Endodermal cell (in vitro differentiated cells): ENCODE measurements at regions not wholly inside any gene's neighbourhood (a gene's known extent, or its start where the extent isn't known, plus 50 kb on each side); places are given as distances from the start of the nearest gene placed in this dataset.

Experiments used
- DNase-seq: peaks from one replicate; pipeline ENCODE4 v3.0.0-alpha.2; 2017
- H3K27ac ChIP-seq: 2 replicates; pipeline ENCODE4 v1.5.1; 2013; ENCODE audit warnings: mild to moderate bottlenecking, low read depth, low read length, moderate library complexity
- H3K27me3 ChIP-seq: 2 replicates; pipeline ENCODE4 v1.6.1; 2013; ENCODE audit warnings: mild to moderate bottlenecking, low read length, moderate library complexity; ENCODE audit not compliant: insufficient read depth, control insufficient read depth, poor library complexity, severe bottlenecking
- H3K36me3 ChIP-seq: 2 replicates; pipeline ENCODE4 v1.7.0; 2013; ENCODE audit warnings: mild to moderate bottlenecking, low read length, moderate library complexity; ENCODE audit not compliant: control insufficient read depth, insufficient read depth
- H3K4me1 ChIP-seq: one replicate; pipeline ENCODE4 v1.7.0; 2013; ENCODE audit warnings: low read length; ENCODE audit not compliant: control insufficient read depth, insufficient read depth
- H3K4me3 ChIP-seq: 2 replicates; pipeline ENCODE4 v1.5.1; 2013; ENCODE audit warnings: mild to moderate bottlenecking, low read length, moderate library complexity
- H3K9ac ChIP-seq: 2 replicates; pipeline ENCODE4 v1.6.1; 2013; ENCODE audit warnings: mild to moderate bottlenecking, low read length, moderate library complexity; ENCODE audit not compliant: poor library complexity, severe bottlenecking; ENCODE audit errors: extremely low read depth
- H3K9me3 ChIP-seq: 2 replicates; pipeline ENCODE4 v1.6.1; 2013; ENCODE audit warnings: mild to moderate bottlenecking, low read length, moderate library complexity; ENCODE audit not compliant: control insufficient read depth
- H3K27ac Mint-ChIP-seq: 2 replicates; pipeline ENCODE4 v1.8.0; 2020; ENCODE audit warnings: mixed read lengths
- H3K27me3 Mint-ChIP-seq: 2 replicates; pipeline ENCODE4 v1.8.0; 2021; ENCODE audit warnings: mild to moderate bottlenecking, mixed read lengths; ENCODE audit not compliant: insufficient read depth
- H3K36me3 Mint-ChIP-seq: 2 replicates; pipeline ENCODE4 v1.8.0; 2020; ENCODE audit warnings: low read depth, mixed read lengths
- H3K4me1 Mint-ChIP-seq: 2 replicates; pipeline ENCODE4 v1.8.0; 2020; ENCODE audit warnings: mixed read lengths
- H3K4me3 Mint-ChIP-seq: 2 replicates; pipeline ENCODE4 v1.8.0; 2020; ENCODE audit warnings: mild to moderate bottlenecking, moderate library complexity, mixed read lengths
- H3K9me3 Mint-ChIP-seq: 2 replicates; pipeline ENCODE4 v1.8.0; 2020; ENCODE audit warnings: mild to moderate bottlenecking, mixed read lengths
- WGBS, 2 experiments: methylation state at CpG; one replicate each; pipeline versions ENCODE4 v1.1.5 to v1.1.7; 2013; ENCODE audit warnings: missing lambda C conversion rate in 2 of 2, mixed read lengths in 1 of 2; ENCODE audit not compliant: insufficient coverage in 1 of 2, insufficient read length in 1 of 2; 5-methylcytosine and 5-hydroxymethylcytosine counted together
- TF ChIP-seq, protein P1 (sequence below): fragments of 200-600 bp; sonication (generic); conservative IDR thresholded peaks from 2 replicates; pipeline ENCODE4 v1.5.0; 2021; ENCODE audit warnings: antibody characterized with exemption, mild to moderate bottlenecking

DNA sequence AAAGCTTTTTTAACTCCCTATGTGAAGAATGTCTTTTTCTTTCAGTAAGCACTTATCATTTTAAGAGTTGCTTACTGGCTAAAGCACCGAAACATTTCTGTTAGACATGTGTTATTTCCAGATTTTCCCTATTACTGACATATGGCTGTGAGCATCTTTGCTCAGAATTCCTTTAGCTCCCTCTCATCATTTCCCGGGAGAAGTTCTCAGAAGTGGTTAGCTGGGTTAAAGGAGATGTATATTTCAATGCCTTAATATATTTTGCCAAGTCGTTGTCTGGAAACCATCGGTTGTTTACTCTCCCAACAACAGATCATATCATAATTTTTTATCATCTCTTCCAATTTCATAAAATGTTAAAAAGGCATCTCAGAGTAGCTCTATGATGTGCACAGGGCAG lies 396.5 kb downstream of the OCA2 start:
- Histone ChIP-seq H3K9me3 (no peaks in the 10 kb centered on the region), H3K27me3 (no peaks in the 10 kb centered on the region), H3K27ac (no peak overlapping the region), H3K9ac (no peak overlapping the region), H3K4me1 (no peaks in the 10 kb centered on the region), H3K4me3 (no peak overlapping the region), H3K36me3 (no peaks in the 10 kb centered on the region)
- H3K4me1 Mint-ChIP-seq, result no peaks in the 10 kb centered on the region
- 86 to 99% methylated on average over 1 to 3 of the region's 4 CpGs for WGBS, 2 experiments
- TF ChIP-seq, protein P1, sequence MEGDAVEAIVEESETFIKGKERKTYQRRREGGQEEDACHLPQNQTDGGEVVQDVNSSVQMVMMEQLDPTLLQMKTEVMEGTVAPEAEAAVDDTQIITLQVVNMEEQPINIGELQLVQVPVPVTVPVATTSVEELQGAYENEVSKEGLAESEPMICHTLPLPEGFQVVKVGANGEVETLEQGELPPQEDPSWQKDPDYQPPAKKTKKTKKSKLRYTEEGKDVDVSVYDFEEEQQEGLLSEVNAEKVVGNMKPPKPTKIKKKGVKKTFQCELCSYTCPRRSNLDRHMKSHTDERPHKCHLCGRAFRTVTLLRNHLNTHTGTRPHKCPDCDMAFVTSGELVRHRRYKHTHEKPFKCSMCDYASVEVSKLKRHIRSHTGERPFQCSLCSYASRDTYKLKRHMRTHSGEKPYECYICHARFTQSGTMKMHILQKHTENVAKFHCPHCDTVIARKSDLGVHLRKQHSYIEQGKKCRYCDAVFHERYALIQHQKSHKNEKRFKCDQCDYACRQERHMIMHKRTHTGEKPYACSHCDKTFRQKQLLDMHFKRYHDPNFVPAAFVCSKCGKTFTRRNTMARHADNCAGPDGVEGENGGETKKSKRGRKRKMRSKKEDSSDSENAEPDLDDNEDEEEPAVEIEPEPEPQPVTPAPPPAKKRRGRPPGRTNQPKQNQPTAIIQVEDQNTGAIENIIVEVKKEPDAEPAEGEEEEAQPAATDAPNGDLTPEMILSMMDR, result no peak
- no peak overlapping the region for H3K27ac Mint-ChIP-seq
- no peak overlapping the region for H3K4me3 Mint-ChIP-seq
- H3K27me3 Mint-ChIP-seq, result peaks cover 3% of the 10 kb centered on the region
- no peaks in the 10 kb centered on the region for H3K9me3 Mint-ChIP-seq
- no peaks in the 10 kb centered on the region for H3K36me3 Mint-ChIP-seq
- no peak for DNase-seq

DNA sequence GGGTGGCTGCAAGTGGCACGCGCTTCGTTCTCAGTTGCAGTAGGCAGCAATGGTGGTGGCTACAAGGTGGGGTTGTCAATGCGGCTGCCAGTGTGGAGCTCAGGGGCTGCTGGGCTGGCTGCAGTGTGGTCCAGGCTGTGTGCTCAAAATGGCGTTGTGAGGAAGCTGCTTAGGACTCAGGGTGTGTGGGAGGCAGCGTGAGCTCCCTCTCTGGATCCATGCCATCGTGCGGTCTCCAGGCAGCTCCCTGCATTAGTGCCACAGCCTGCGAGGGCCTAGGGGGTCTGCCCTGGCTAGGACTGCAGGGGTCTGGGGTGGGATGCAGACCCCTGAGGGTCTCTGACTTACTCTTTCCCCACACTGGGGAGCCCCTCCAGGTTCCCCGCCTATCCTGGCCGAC lies 397.2 kb downstream of the OCA2 start:
- TF ChIP-seq, protein P1, result no peak
- Mint-ChIP-seq H3K27ac (no peak overlapping the region), H3K4me3 (no peak overlapping the region)

DNA sequence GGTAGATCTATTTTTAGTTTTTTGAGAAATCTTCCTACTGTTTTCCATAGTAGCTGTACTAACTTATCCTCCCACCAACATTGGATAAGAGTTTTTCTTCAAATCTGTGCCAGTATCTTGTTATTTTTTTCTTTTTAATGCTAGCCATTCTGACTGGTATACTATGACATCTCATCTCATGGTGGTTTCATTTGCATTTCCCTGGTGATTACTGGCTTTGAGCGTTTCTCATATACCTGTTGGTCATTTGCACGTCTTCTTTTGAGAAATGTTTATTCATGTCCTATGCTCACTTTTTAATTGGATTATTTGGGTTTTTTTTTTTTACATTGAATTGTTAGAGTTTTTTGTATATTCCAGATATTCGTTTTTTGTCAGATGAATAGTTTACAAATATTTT lies 398.1 kb downstream of the OCA2 start:
- no peak overlapping the region for H3K4me3 Mint-ChIP-seq
- TF ChIP-seq, protein P1, result no peak
- H3K36me3 Mint-ChIP-seq, result no peaks in the 10 kb centered on the region
- Histone ChIP-seq H3K36me3 (no peaks in the 10 kb centered on the region), H3K4me1 (no peaks in the 10 kb centered on the region), H3K27me3 (no peaks in the 10 kb centered on the region), H3K4me3 (no peak overlapping the region), H3K9ac (no peak overlapping the region), H3K27ac (no peak overlapping the region), H3K9me3 (no peaks in the 10 kb centered on the region)
- no peak for DNase-seq
- H3K4me1 Mint-ChIP-seq, result no peaks in the 10 kb centered on the region
- H3K27me3 Mint-ChIP-seq, result peaks cover 3% of the 10 kb centered on the region
- H3K9me3 Mint-ChIP-seq, result no peaks in the 10 kb centered on the region
- 96% methylated on average over 2 of the region's 3 CpGs; no CpG with 5 or more reads in 1 of the 2 experiments for whole genome bisulfite sequencing, 2 experiments
- no peak overlapping the region for H3K27ac Mint-ChIP-seq

More for the DNA sequence above, 397.2 kb downstream of the OCA2 start:
- H3K9me3 Mint-ChIP-seq, result no peaks in the 10 kb centered on the region
- H3K9ac ChIP-seq, result no peak overlapping the region
- DNase-seq, result no peak
- no peaks in the 10 kb centered on the region for H3K36me3 Mint-ChIP-seq
- H3K36me3 ChIP-seq, result no peaks in the 10 kb centered on the region
- H3K4me1 Mint-ChIP-seq, result no peaks in the 10 kb centered on the region
- peaks cover 3% of the 10 kb centered on the region for H3K27me3 Mint-ChIP-seq
- H3K27me3 ChIP-seq, result no peaks in the 10 kb centered on the region
- no peaks in the 10 kb centered on the region for H3K4me1 ChIP-seq
- no peaks in the 10 kb centered on the region for H3K9me3 ChIP-seq
- 88 to 98% methylated on average over 5 to 11 of the region's 11 CpGs for WGBS, 2 experiments
- no peak overlapping the region for H3K4me3 ChIP-seq
- H3K27ac ChIP-seq, result no peak overlapping the region
